ENCODE measurements at regions not wholly inside any gene's neighbourhood (a gene's known extent, or its start where the extent isn't known, plus 50 kb on each side); places are given as distances from the start of the nearest gene placed in this dataset.

DNA sequence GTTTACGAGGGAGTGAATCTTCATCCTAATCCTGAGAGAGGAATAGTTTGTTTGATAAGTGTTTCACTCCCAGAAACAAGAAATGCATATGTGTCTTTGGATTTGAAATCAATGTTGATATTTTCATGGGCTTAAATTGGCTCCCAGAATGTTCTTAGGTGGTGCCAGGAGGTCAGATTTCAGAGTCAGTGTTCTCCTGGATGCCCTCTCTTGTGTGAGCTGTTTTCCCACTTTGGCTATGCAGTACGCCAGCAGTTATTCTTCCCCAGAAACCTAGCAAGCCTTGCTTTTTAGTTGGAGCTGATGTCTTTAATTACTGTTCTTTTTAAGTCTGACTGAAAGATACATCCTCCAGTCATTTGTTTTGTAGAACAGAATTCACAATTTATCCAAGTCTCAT, 291.4 kb downstream of the DNAJB9 start:
- no peak for DNase-seq
- H3K4me1 ChIP-seq (ENCODE audit: control insufficient read depth in 1 of 2, insufficient read depth in 2 of 2, low read length in 2 of 2), result no peaks in the 10 kb centered on the region
- peaks cover 17 to 18% of the 10 kb centered on the region in 2 donors for H3K9me3 ChIP-seq (replicated peaks in 1 of 2; ENCODE audit: control insufficient read depth in 1 of 2, insufficient read depth in 1 of 2, low read length in 2 of 2)
- H3K36me3 ChIP-seq (replicated peaks in 1 of 2; ENCODE audit: control insufficient read depth in 1 of 2, insufficient read depth in 2 of 2, low read length in 2 of 2), result no peaks in the 10 kb centered on the region
- WGBS (ENCODE audit: insufficient coverage), result no CpG with 5 or more reads among the region's 2 CpGs
- H4K20me1 ChIP-seq (ENCODE audit: insufficient read depth, low read length), result no peaks in the 10 kb centered on the region
- H2AFZ ChIP-seq (ENCODE audit: insufficient read depth, low read depth, low read length, poor library complexity, severe bottlenecking), result no peak overlapping the region
- H3K27me3 ChIP-seq (ENCODE audit: control insufficient read depth in 2 of 2, insufficient read depth in 2 of 2, low read length in 2 of 2), result no peaks in the 10 kb centered on the region
- Mint-ChIP-seq H3K27ac (no peak overlapping the region), H3K36me3 (no peaks in the 10 kb centered on the region), H3K9me3 (peaks cover 7 to 14% (median 8%) of the 10 kb centered on the region in 7 donors), H3K4me3 (no peak overlapping the region), H3K4me1 (no peaks in the 10 kb centered on the region), H3K27me3 (ENCODE audit: low read depth in 3 of 3) (peaks cover 0 to 2% (median 0%) of the 10 kb centered on the region in 3 donors)
- TF ChIP-seq, protein P1, sequence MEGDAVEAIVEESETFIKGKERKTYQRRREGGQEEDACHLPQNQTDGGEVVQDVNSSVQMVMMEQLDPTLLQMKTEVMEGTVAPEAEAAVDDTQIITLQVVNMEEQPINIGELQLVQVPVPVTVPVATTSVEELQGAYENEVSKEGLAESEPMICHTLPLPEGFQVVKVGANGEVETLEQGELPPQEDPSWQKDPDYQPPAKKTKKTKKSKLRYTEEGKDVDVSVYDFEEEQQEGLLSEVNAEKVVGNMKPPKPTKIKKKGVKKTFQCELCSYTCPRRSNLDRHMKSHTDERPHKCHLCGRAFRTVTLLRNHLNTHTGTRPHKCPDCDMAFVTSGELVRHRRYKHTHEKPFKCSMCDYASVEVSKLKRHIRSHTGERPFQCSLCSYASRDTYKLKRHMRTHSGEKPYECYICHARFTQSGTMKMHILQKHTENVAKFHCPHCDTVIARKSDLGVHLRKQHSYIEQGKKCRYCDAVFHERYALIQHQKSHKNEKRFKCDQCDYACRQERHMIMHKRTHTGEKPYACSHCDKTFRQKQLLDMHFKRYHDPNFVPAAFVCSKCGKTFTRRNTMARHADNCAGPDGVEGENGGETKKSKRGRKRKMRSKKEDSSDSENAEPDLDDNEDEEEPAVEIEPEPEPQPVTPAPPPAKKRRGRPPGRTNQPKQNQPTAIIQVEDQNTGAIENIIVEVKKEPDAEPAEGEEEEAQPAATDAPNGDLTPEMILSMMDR (IDR thresholded peaks at IDR 0.05), result no peak
- intact Hi-C loops (cut with micrococcal nuclease), result no loop called here
- H3K4me2 ChIP-seq (replicated peaks; ENCODE audit: extremely low read depth, low read length, poor library complexity, severe bottlenecking), result no peak overlapping the region
- H3K9ac ChIP-seq (ENCODE audit: insufficient read depth, low read length, poor library complexity, severe bottlenecking), result no peak overlapping the region
- H3K4me3 ChIP-seq (replicated peaks in 1 of 3; ENCODE audit: low read depth in 2 of 3, low read length in 3 of 3), result no peak overlapping the region
- H3K79me2 ChIP-seq (ENCODE audit: insufficient read depth, low read length), result no peaks in the 10 kb centered on the region
- H3K27ac ChIP-seq (ENCODE audit: low read depth in 1 of 2, low read length in 2 of 2), result no peak overlapping the region

DNA sequence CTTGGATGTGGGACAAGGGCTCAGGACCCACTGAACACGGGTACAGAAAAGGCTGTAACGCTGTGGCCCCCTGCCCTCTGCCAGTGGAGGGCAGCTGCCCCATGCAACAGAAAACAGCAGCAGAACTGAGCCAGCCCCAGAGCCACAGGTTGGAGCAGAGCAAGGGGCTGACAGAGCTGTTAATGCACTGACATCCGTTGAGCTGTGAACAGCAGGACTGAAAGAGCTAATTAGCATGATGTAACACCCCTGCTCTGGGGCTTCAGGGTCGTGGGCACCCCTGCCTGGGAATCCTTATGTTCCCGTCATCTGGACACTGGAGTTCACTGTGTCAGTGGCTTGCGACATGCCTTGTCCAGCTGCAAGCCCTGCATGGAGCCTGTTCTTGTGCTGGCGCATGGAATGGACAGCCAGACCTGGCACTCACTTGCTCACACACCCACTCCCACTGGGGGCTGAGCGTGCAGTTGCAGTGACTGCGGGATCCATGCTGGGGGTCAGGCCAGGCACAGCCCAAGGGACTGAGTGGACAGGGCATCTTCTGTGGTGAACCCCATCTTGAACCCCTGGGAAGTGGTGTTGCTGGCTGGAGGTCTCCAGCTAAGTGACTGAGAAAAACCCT, 293.7 kb downstream of the DNAJB9 start:
- intact Hi-C loops (cut with micrococcal nuclease), result no loop called here
- whole genome bisulfite sequencing (ENCODE audit: insufficient coverage), result 86% methylated on average over 7 of the region's 9 CpGs

More for the DNA sequence above, 293.7 kb downstream of the DNAJB9 start:
- peaks cover 0 to 2% (median 0%) of the 10 kb centered on the region in 3 donors for H3K27me3 Mint-ChIP-seq (ENCODE audit: low read depth in 3 of 3)
- H3K4me1 Mint-ChIP-seq, result no peaks in the 10 kb centered on the region
- Histone ChIP-seq H3K79me2 (ENCODE audit: insufficient read depth, low read length) (no peaks in the 10 kb centered on the region), H3K27me3 (ENCODE audit: control insufficient read depth in 2 of 2, insufficient read depth in 2 of 2, low read length in 2 of 2) (no peaks in the 10 kb centered on the region), H3K9ac (ENCODE audit: insufficient read depth, low read length, poor library complexity, severe bottlenecking) (no peak overlapping the region), H3K36me3 (replicated peaks in 1 of 2; ENCODE audit: control insufficient read depth in 1 of 2, insufficient read depth in 2 of 2, low read length in 2 of 2) (no peaks in the 10 kb centered on the region), H2AFZ (ENCODE audit: insufficient read depth, low read depth, low read length, poor library complexity, severe bottlenecking) (no peak overlapping the region), H3K4me1 (ENCODE audit: control insufficient read depth in 1 of 2, insufficient read depth in 2 of 2, low read length in 2 of 2) (no peaks in the 10 kb centered on the region), H3K9me3 (replicated peaks in 1 of 2; ENCODE audit: control insufficient read depth in 1 of 2, insufficient read depth in 1 of 2, low read length in 2 of 2) (peaks cover 13% of the 10 kb centered on the region in 2 donors), H3K27ac (ENCODE audit: low read depth in 1 of 2, low read length in 2 of 2) (no peak overlapping the region), H4K20me1 (ENCODE audit: insufficient read depth, low read length) (no peaks in the 10 kb centered on the region), H3K4me2 (replicated peaks; ENCODE audit: extremely low read depth, low read length, poor library complexity, severe bottlenecking) (no peak overlapping the region), H3K4me3 (replicated peaks in 1 of 3; ENCODE audit: low read depth in 2 of 3, low read length in 3 of 3) (no peak overlapping the region)
- H3K4me3 Mint-ChIP-seq, result no peak overlapping the region
- peaks cover 2 to 13% (median 7%) of the 10 kb centered on the region in 7 donors for H3K9me3 Mint-ChIP-seq
- no peaks in the 10 kb centered on the region for H3K36me3 Mint-ChIP-seq
- TF ChIP-seq, protein P1 (IDR thresholded peaks at IDR 0.05), result no peak
- H3K27ac Mint-ChIP-seq, result peak overlapping the region in 1 of 7 donors; percentile 8
- DNase-seq, result no peak
